K562 (cell line): ENCODE measurements at regions not wholly inside any gene's neighbourhood (a gene's known extent, or its start where the extent isn't known, plus 50 kb on each side); places are given as distances from the start of the nearest gene placed in this dataset.

Experiments
- ATAC-seq: fragments of 200-7000 bp; cut with Tn5 transposase; 3 replicates; pipeline ENCODE4 v1.9.1; 2020; ENCODE audit warnings: moderate library complexity
- BruUV-seq: library from RNA; stranded (reverse); fragments of 400-500 nt; replicated peaks from 2 replicates; lab custom pipeline; 2021; lab: Mats Ljungman, UMichigan
- CTCF ChIA-PET: fragments of 300-600 bp; formaldehyde crosslinking; extraction: SDS; loops from one replicate; lab custom pipeline; 2021; ENCODE audit warnings: low intra/inter-chr PET ratio; lab: Yijun Ruan, JAX
- POLR2A ChIA-PET: fragments of 300-600, 350-650 bp; sonication (Branson Sonifier 250); formaldehyde crosslinking; extraction: SDS; loops from one replicate; lab custom pipeline; 2021; ENCODE audit warnings: antibody characterized with exemption, inconsistent platforms; lab: Yijun Ruan, JAX
- DNase-seq, 4 experiments: peaks; one replicate each; pipeline versions ENCODE4 v3.0.0 to v3.0.0-alpha.2; 2011 to 2018; ENCODE audit warnings: low spot score in 3 of 4, mixed read lengths in 3 of 4; ENCODE audit errors: extremely low read depth in 1 of 4
- FAIRE-seq: peaks from 2 replicates; lab custom pipeline; 2011; peaks lifted over from hg19 to GRCh38; lab: Jason Lieb, UNC
- H2AFZ ChIP-seq: 2 replicates; pipeline ENCODE4 v1.6.0; 2011; ENCODE audit warnings: low read depth, low read length, control low read depth, inconsistent platforms
- H3K27ac ChIP-seq: fragments of 200-600 bp; 3 replicates; pipeline ENCODE4 v1.8.0; 2011; ENCODE audit warnings: low read depth, mild to moderate bottlenecking, control low read depth, inconsistent platforms, low read length, moderate library complexity, mixed read lengths; ENCODE audit errors: extremely low read depth
- H3K27me3 ChIP-seq, 2 experiments: fragments of 300-600 bp in 1 of 2; 2 replicates in 1 of 2; 3 replicates in 1 of 2; pipeline versions ENCODE4 v1.6.0 to v1.8.0; 2011; ENCODE audit warnings: inconsistent platforms in 2 of 2, low read length in 2 of 2, mild to moderate bottlenecking in 1 of 2, mixed read lengths in 1 of 2, moderate library complexity in 1 of 2; ENCODE audit not compliant: control insufficient read depth in 2 of 2, insufficient read depth in 2 of 2
- H3K36me3 ChIP-seq: fragments of 300-600 bp; 3 replicates; pipeline ENCODE4 v1.8.0; 2011; ENCODE audit warnings: mild to moderate bottlenecking, low read length, inconsistent platforms; ENCODE audit not compliant: control insufficient read depth, insufficient read depth
- H3K4me1 ChIP-seq, 2 experiments: fragments of 200-600 bp in 1 of 2; replicated peaks in 1 of 2; 2 replicates in 1 of 2; 3 replicates in 1 of 2; pipeline versions ENCODE4 v1.5.1 to v1.8.0; 2011; ENCODE audit warnings: inconsistent platforms in 2 of 2, low read length in 2 of 2, mild to moderate bottlenecking in 1 of 2, mixed read lengths in 1 of 2, moderate library complexity in 1 of 2; ENCODE audit not compliant: control insufficient read depth in 2 of 2, insufficient read depth in 2 of 2
- H3K4me2 ChIP-seq: 2 replicates; pipeline ENCODE4 v1.6.1; 2011; ENCODE audit warnings: low read length, control low read depth, inconsistent platforms, mixed read lengths; ENCODE audit not compliant: insufficient read depth
- H3K4me3 ChIP-seq: fragments of 200-600 bp; sonication (generic), shearing (Covaris generic); 2 replicates; pipeline ENCODE4 v1.5.1; 2016; ENCODE audit warnings: control low read depth, inconsistent platforms
- H3K79me2 ChIP-seq: fragments of 200-600 bp; 3 replicates; pipeline ENCODE4 v1.8.0; 2011; ENCODE audit warnings: low read length, inconsistent platforms; ENCODE audit not compliant: control insufficient read depth, insufficient read depth
- H3K9ac ChIP-seq, 2 experiments: 2 replicates each; pipeline versions ENCODE4 v1.6.0 to v1.6.1; 2011; ENCODE audit warnings: low read depth in 2 of 2, low read length in 2 of 2, control low read depth in 1 of 2, inconsistent platforms in 1 of 2, mild to moderate bottlenecking in 1 of 2, mixed read lengths in 1 of 2; ENCODE audit not compliant: insufficient read depth in 1 of 2
- H3K9me1 ChIP-seq: one replicate; pipeline ENCODE4 v1.6.0; 2011; ENCODE audit warnings: inconsistent platforms, mild to moderate bottlenecking, low read length, moderate library complexity; ENCODE audit not compliant: control insufficient read depth, insufficient read depth
- H3K9me3 ChIP-seq: replicated peaks from 2 replicates; pipeline ENCODE4 v1.5.1; 2011; ENCODE audit warnings: low read depth, low read length, inconsistent platforms; ENCODE audit not compliant: control insufficient read depth, insufficient read depth
- H4K20me1 ChIP-seq: replicated peaks from 2 replicates; pipeline ENCODE4 v1.6.1; 2011; ENCODE audit warnings: low read length, inconsistent platforms, mixed read lengths; ENCODE audit not compliant: control insufficient read depth, insufficient read depth
- CHD1 ChIP-seq: fragments of 200-600 bp; sonication (generic); IDR thresholded peaks from one replicate; pipeline ENCODE4 v1.6.1; 2012; ENCODE audit warnings: mild to moderate bottlenecking, moderate library complexity, low read length, inconsistent platforms
- MCM2 ChIP-seq: fragments of 450-650 bp; IDR thresholded peaks from 2 replicates; pipeline ENCODE4 v1.6.1; 2017; ENCODE audit warnings: low read depth, mild to moderate bottlenecking
- SMAD4 ChIP-seq: fragments of 250-450 bp; sonication (Bioruptor Pico); conservative IDR thresholded peaks from 2 replicates; pipeline ENCODE4 v1.8.0; 2021; ENCODE audit warnings: inconsistent platforms, mild to moderate bottlenecking, moderate library complexity
- WGBS: fragments of 100-300 bp; shearing (Covaris generic); methylation state at CpG from one replicate; pipeline ENCODE4 v1.1.6; 2016; ENCODE audit warnings: low coverage, mixed read lengths; ENCODE audit not compliant: insufficient coverage; ENCODE audit errors: missing lambda C conversion rate; 5-methylcytosine and 5-hydroxymethylcytosine counted together
- in situ Hi-C: fragments of 300-500 bp; cut with MboI; formaldehyde crosslinking; loops from 4 replicates; pipeline ENCODE4 v1.15.0; 2018; ENCODE audit warnings: inconsistent platforms, mixed read lengths
- intact Hi-C: fragments of 100-400 bp; cut with micrococcal nuclease; formaldehyde crosslinking; loops from 2 replicates; pipeline ENCODE4 v1.14.2; 2022
- TF ChIP-seq, protein P1 (sequence below): fragments of 450-650 bp; IDR thresholded peaks from 2 replicates; pipeline ENCODE4 v1.6.1; 2016
- TF ChIP-seq, protein P2 (sequence below): fragments of 450-650 bp; IDR thresholded peaks from 2 replicates; pipeline ENCODE4 v1.6.1; 2016; ENCODE audit warnings: low read depth
- TF ChIP-seq, protein P3 (sequence below): fragments of 250-450 bp; sonication (Bioruptor Pico); IDR thresholded peaks from 2 replicates; pipeline ENCODE4 v1.4.0; 2020; ENCODE audit warnings: borderline replicate concordance

DNA sequence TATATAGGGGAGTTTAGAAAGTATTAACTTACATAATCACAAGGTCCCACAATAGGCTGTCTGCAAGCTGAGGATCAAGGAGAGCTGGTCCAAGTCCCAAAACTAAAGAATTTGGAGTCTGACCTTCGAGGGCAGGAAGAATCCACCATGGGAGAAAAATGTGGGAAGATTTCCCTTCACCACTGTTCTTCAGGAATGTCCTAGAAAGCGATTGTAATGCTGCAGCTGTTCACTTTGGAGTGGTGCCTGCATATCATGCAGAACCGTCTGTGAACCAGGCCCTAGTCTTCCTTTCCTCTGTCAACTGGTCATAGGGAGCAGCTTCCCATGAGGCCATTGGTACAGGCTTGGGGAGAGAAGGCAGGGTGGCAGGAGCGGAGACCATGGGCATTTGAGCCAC, 497.9 kb upstream of the ARPP21 start:
- H3K4me1 ChIP-seq = no peaks in the 10 kb centered on the region
- no peak overlapping the region for H3K4me2 ChIP-seq
- ChIA-PET POLR2A (no interaction called here), CTCF (no interaction called here)
- no TSS peak for BruUV-seq
- H2AFZ ChIP-seq = no peak overlapping the region
- no peaks in the 10 kb centered on the region for H3K79me2 ChIP-seq
- H3K27me3 ChIP-seq = no peaks in the 10 kb centered on the region
- 0% methylated on average over 4 of the region's 4 CpGs for WGBS
- in situ Hi-C loops = no loop called here
- no peak overlapping the region for H3K27ac ChIP-seq
- no peaks in the 10 kb centered on the region for H3K9me3 ChIP-seq
- H3K9ac ChIP-seq = no peak overlapping the region
- no peaks in the 10 kb centered on the region for H3K36me3 ChIP-seq
- H3K9me1 ChIP-seq = no peaks in the 10 kb centered on the region
- TF ChIP-seq MCM2 = no peak
- TF ChIP-seq, protein P1, sequence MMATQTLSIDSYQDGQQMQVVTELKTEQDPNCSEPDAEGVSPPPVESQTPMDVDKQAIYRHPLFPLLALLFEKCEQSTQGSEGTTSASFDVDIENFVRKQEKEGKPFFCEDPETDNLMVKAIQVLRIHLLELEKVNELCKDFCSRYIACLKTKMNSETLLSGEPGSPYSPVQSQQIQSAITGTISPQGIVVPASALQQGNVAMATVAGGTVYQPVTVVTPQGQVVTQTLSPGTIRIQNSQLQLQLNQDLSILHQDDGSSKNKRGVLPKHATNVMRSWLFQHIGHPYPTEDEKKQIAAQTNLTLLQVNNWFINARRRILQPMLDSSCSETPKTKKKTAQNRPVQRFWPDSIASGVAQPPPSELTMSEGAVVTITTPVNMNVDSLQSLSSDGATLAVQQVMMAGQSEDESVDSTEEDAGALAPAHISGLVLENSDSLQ = no peak
- TF ChIP-seq CHD1 = no peak
- no peaks in the 10 kb centered on the region for H4K20me1 ChIP-seq
- DNase-seq (no peak), FAIRE-seq (no peak), ATAC-seq (no peak)
- intact Hi-C loops = no loop called here
- no peak overlapping the region for H3K4me3 ChIP-seq

DNA sequence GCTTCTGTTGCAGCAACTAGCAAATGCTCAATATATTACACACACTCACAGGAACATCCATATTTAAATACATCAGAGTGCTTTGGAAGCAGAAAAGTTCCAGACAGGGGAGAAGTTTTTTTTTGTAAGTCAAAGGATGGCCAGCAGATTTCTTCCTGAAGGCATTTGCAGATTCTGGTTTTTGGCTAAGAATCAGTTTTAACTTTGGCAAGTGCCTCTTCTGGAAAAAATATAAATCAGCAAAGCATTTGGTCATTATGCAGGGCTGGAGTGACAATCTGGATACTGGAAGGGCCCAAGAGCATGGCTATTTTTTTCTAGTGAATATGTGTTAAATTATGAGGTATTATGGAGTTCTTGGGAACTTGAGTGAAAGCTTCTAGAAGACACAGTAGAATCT, 495.3 kb upstream of the ARPP21 start:
- no peak for DNase-seq
- Histone ChIP-seq H3K79me2 (no peaks in the 10 kb centered on the region), H3K9me1 (no peaks in the 10 kb centered on the region), H3K4me2 (no peak overlapping the region), H4K20me1 (no peaks in the 10 kb centered on the region), H3K9ac (no peak overlapping the region), H3K4me1 (no peaks in the 10 kb centered on the region), H3K27me3 (no peaks in the 10 kb centered on the region), H3K27ac (no peak overlapping the region), H2AFZ (no peak overlapping the region), H3K36me3 (no peaks in the 10 kb centered on the region), H3K9me3 (no peaks in the 10 kb centered on the region), H3K4me3 (no peak overlapping the region)
- POLR2A ChIA-PET = interaction anchor here (0.6 kb wide), 1 partner anchor 14 kb away, joined by 3 read pairs; no protein-coding TSS in a partner anchor
- intact Hi-C loops (no loop called here), in situ Hi-C loops (no loop called here)
- CTCF ChIA-PET = no interaction called here
- no peak for FAIRE-seq
- ATAC-seq = no peak
- BruUV-seq = no TSS peak
- TF ChIP-seq, protein P2, sequence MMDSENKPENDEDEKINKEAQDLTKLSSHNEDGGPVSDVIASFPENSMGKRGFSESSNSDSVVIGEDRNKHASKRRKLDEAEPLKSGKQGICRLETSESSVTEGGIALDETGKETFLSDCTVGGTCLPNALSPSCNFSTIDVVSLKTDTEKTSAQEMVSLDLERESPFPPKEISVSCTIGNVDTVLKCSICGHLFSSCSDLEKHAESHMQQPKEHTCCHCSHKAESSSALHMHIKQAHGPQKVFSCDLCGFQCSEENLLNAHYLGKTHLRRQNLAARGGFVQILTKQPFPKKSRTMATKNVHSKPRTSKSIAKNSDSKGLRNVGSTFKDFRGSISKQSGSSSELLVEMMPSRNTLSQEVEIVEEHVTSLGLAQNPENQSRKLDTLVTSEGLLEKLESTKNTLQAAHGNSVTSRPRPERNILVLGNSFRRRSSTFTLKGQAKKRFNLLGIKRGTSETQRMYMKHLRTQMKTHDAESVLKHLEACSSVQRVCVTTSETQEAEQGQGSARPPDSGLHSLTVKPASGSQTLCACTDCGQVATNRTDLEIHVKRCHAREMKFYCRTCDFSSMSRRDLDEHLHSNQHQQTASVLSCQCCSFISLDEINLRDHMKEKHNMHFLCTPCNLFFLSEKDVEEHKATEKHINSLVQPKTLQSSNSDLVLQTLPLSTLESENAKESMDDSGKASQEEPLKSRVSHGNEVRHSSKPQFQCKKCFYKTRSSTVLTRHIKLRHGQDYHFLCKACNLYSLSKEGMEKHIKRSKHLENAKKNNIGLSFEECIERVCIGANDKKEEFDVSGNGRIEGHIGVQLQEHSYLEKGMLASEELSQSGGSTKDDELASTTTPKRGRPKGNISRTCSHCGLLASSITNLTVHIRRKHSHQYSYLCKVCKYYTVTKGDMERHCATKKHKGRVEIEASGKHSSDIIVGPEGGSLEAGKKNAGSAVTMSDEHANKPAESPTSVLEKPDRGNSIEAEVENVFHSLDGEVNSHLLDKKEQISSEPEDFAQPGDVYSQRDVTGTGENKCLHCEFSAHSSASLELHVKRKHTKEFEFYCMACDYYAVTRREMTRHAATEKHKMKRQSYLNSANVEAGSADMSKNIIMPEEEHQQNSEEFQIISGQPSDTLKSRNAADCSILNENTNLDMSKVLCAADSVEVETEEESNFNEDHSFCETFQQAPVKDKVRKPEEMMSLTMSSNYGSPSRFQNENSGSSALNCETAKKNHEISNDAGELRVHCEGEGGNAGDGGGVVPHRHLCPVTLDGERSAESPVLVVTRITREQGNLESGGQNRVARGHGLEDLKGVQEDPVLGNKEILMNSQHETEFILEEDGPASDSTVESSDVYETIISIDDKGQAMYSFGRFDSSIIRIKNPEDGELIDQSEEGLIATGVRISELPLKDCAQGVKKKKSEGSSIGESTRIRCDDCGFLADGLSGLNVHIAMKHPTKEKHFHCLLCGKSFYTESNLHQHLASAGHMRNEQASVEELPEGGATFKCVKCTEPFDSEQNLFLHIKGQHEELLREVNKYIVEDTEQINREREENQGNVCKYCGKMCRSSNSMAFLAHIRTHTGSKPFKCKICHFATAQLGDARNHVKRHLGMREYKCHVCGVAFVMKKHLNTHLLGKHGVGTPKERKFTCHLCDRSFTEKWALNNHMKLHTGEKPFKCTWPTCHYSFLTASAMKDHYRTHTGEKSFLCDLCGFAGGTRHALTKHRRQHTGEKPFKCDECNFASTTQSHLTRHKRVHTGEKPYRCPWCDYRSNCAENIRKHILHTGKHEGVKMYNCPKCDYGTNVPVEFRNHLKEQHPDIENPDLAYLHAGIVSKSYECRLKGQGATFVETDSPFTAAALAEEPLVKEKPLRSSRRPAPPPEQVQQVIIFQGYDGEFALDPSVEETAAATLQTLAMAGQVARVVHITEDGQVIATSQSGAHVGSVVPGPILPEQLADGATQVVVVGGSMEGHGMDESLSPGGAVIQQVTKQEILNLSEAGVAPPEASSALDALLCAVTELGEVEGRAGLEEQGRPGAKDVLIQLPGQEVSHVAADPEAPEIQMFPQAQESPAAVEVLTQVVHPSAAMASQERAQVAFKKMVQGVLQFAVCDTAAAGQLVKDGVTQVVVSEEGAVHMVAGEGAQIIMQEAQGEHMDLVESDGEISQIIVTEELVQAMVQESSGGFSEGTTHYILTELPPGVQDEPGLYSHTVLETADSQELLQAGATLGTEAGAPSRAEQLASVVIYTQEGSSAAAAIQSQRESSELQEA = no peak
- TF ChIP-seq SMAD4 (CRISPR knock-in tag) = no peak
- TF ChIP-seq, protein P3, sequence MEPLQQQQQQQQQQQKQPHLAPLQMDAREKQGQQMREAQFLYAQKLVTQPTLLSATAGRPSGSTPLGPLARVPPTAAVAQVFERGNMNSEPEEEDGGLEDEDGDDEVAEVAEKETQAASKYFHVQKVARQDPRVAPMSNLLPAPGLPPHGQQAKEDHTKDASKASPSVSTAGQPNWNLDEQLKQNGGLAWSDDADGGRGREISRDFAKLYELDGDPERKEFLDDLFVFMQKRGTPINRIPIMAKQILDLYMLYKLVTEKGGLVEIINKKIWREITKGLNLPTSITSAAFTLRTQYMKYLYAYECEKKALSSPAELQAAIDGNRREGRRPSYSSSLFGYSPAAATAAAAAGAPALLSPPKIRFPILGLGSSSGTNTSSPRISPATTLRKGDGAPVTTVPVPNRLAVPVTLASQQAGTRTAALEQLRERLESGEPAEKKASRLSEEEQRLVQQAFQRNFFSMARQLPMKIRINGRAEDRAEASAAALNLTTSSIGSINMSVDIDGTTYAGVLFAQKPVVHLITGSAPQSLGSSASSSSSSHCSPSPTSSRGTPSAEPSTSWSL (CRISPR knock-in tag) = no peak
